Esophagus muscularis mucosa (tissue), 4 donors: ENCODE measurements at regions not wholly inside any gene's neighbourhood (a gene's known extent, or its start where the extent isn't known, plus 50 kb on each side); places are given as distances from the start of the nearest gene placed in this dataset.

ENCODE experiments used
- DNase-seq: peaks from one replicate; pipeline ENCODE4 v3.0.0-alpha.2; 2017; ENCODE audit errors: extremely low spot score
- H3K27ac ChIP-seq, 4 donors: fragments of 200-600 bp; sonication (generic); replicated peaks in 1 of 4; 1 replicate in 3 of 4; 2 replicates in 1 of 4; pipeline ENCODE4 v1.5.1; 2016 to 2019; ENCODE audit warnings: mild to moderate bottlenecking in 1 of 4
- H3K27me3 ChIP-seq, 4 donors: fragments of 200-600 bp; sonication (generic); one replicate each; pipeline versions ENCODE4 v1.5.1 to v1.6.0; 2016 to 2019
- H3K36me3 ChIP-seq, 4 donors: fragments of 200-600 bp; sonication (generic); one replicate each; pipeline ENCODE4 v1.5.1; 2016 to 2019
- H3K4me1 ChIP-seq, 4 donors: fragments of 200-600 bp; sonication (generic); one replicate each; pipeline ENCODE4 v1.5.1; 2016 to 2019
- H3K4me3 ChIP-seq, 4 donors: fragments of 200-600 bp; sonication (generic); 1 replicate in 2 of 4; 2 replicates in 2 of 4; pipeline ENCODE4 v1.5.1; 2016 to 2019; ENCODE audit warnings: mild to moderate bottlenecking in 4 of 4, moderate library complexity in 1 of 4
- H3K9me3 ChIP-seq, 4 donors: fragments of 200-600 bp; sonication (generic); 1 replicate in 3 of 4; 2 replicates in 1 of 4; pipeline ENCODE4 v1.5.1; 2016 to 2019
- EP300 ChIP-seq: sonication (generic); formaldehyde crosslinking; IDR thresholded peaks from one replicate; pipeline ENCODE4 v1.6.1; 2017; ENCODE audit warnings: antibody characterized with exemption
- POLR2A ChIP-seq: fragments of 450-650 bp; IDR thresholded peaks from one replicate; pipeline ENCODE4 v1.6.1; 2017; ENCODE audit warnings: antibody characterized with exemption, moderate library complexity, mild to moderate bottlenecking, low read depth
- POLR2AphosphoS5 ChIP-seq, 2 donors: sonication (generic); formaldehyde crosslinking; IDR thresholded peaks; one replicate each; pipeline ENCODE4 v1.6.1; 2017; ENCODE audit warnings: antibody characterized with exemption in 2 of 2
- WGBS: methylation state at CpG from one replicate; pipeline ENCODE4 v1.1.5; 2018; 5-methylcytosine and 5-hydroxymethylcytosine counted together
- intact Hi-C: fragments of 100-400 bp; cut with DNase I; formaldehyde crosslinking; loops from one replicate; pipeline ENCODE4 v1.15.1; 2023
- TF ChIP-seq, protein P1 (sequence below), 3 experiments: fragments of 200-600 bp in 2 of 3; fragments of 450-650 bp in 1 of 3; sonication (generic) in 2 of 3; IDR thresholded peaks; one replicate each; pipeline ENCODE4 v1.5.1; 2017 to 2019; ENCODE audit warnings: antibody characterized with exemption in 3 of 3, mild to moderate bottlenecking in 2 of 3, moderate library complexity in 1 of 3

DNA sequence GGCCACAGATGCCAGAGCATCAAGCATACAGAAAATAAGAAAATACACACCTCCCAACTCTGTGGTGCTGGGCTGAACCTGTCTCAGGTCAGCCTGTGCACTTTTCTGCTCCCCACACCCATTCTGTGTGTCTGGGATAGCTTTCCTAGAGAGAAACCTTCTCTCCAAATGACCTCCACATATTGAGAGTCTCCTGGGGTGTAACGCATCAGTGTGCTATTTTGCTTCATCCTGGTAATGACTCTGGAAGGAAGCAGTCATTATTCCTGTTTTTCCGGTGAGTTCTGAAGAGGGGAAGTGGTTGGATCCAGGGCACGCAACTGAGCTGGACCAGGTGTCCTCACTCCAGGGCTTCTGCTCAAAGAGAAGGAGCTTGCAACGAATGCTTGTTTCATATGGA, 73.2 kb upstream of the SH3PXD2B start:
- DNase-seq, result peak; percentile 78
- no peak overlapping the region for H3K4me3 ChIP-seq
- TF ChIP-seq EP300, result no peak
- TF ChIP-seq, protein P1, sequence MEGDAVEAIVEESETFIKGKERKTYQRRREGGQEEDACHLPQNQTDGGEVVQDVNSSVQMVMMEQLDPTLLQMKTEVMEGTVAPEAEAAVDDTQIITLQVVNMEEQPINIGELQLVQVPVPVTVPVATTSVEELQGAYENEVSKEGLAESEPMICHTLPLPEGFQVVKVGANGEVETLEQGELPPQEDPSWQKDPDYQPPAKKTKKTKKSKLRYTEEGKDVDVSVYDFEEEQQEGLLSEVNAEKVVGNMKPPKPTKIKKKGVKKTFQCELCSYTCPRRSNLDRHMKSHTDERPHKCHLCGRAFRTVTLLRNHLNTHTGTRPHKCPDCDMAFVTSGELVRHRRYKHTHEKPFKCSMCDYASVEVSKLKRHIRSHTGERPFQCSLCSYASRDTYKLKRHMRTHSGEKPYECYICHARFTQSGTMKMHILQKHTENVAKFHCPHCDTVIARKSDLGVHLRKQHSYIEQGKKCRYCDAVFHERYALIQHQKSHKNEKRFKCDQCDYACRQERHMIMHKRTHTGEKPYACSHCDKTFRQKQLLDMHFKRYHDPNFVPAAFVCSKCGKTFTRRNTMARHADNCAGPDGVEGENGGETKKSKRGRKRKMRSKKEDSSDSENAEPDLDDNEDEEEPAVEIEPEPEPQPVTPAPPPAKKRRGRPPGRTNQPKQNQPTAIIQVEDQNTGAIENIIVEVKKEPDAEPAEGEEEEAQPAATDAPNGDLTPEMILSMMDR (IDR thresholded peaks at IDR 0.05), result no peak
- TF ChIP-seq POLR2AphosphoS5 (IDR thresholded peaks at IDR 0.05), result no peak
- TF ChIP-seq POLR2A, result no peak
- intact Hi-C loops, result no loop called here
- H3K36me3 ChIP-seq, result no peaks in the 10 kb centered on the region
- peak overlapping the region; percentile 68 to 78 (median 72) for H3K27ac ChIP-seq
- 52% methylated on average over 4 of the region's 4 CpGs for WGBS
- peaks cover 17 to 74% (median 68%) of the 10 kb centered on the region in 4 donors for H3K4me1 ChIP-seq
- peaks cover 0 to under 1% (median 0%) of the 10 kb centered on the region in 4 donors for H3K9me3 ChIP-seq
- H3K27me3 ChIP-seq, result no peaks in the 10 kb centered on the region

DNA sequence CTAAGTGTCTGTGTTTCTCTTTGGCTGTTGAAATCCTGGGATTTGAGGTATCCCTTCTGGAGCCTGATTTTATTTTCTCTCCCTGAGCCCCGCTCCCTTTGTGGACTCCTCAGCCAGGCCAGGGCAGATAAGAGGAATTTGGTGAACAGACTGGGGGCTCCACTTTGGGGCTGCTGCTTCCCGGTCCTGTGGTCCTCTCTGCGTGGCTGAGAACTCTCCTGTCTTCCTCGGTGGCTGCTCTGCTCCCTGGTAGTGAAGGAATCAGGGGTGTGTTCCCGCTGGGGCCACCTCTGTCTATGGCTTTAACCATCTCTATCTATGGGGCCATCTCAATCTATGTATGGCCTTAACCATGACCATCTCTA, 71.7 kb upstream of the SH3PXD2B start:
- Histone ChIP-seq H3K4me3 (no peak overlapping the region), H3K4me1 (peaks cover 11 to 60% (median 56%) of the 10 kb centered on the region in 4 donors), H3K9me3 (peaks cover 0 to 16% (median 13%) of the 10 kb centered on the region in 4 donors), H3K36me3 (no peaks in the 10 kb centered on the region), H3K27me3 (no peaks in the 10 kb centered on the region), H3K27ac (peak overlapping the region; percentile 58 to 68 (median 65))
- intact Hi-C loops, result no loop called here
- peak; percentile 77 for DNase-seq
- WGBS, result 78% methylated on average over 5 of the region's 5 CpGs
- TF ChIP-seq POLR2A (no peak), POLR2AphosphoS5 (IDR thresholded peaks at IDR 0.05) (no peak)

- peak; percentile 3 for DNase-seq
- TF ChIP-seq POLR2AphosphoS5 (IDR thresholded peaks at IDR 0.05) (no peak), POLR2A (no peak), EP300 (no peak)
- TF ChIP-seq, protein P1 (IDR thresholded peaks at IDR 0.05), result no peak
- Histone ChIP-seq H3K27ac (peak overlapping the region; percentile 58 to 68 (median 65)), H3K4me1 (peaks cover 8 to 56% (median 52%) of the 10 kb centered on the region in 4 donors), H3K9me3 (peaks cover 0 to 17% (median 15%) of the 10 kb centered on the region in 4 donors), H3K27me3 (no peaks in the 10 kb centered on the region), H3K36me3 (no peaks in the 10 kb centered on the region), H3K4me3 (no peak overlapping the region)
- intact Hi-C loops, result no loop called here
- 69% methylated on average over 5 of the region's 5 CpGs for WGBS
Measured at GRCh38 chr5:172525307-172525995, 71.1 kb upstream of the SH3PXD2B start.

GRCh38 chr5:172524573-172525021, 70.3 kb upstream of the SH3PXD2B start:
- peaks cover 8 to 56% (median 52%) of the 10 kb centered on the region in 4 donors for H3K4me1 ChIP-seq
- TF ChIP-seq EP300, result no peak
- peak; percentile 65 to 77 for TF ChIP-seq POLR2AphosphoS5 (IDR thresholded peaks at IDR 0.05)
- H3K36me3 ChIP-seq, result no peaks in the 10 kb centered on the region
- no peak overlapping the region for H3K4me3 ChIP-seq
- peak overlapping the region; percentile 38 to 68 (median 65) for H3K27ac ChIP-seq
- no peaks in the 10 kb centered on the region for H3K27me3 ChIP-seq
- intact Hi-C loops, result no loop called here
- WGBS, result 45% methylated on average over 5 of the region's 6 CpGs
- peak; percentile 90 for DNase-seq
- H3K9me3 ChIP-seq, result peaks cover 0 to 24% (median 19%) of the 10 kb centered on the region in 4 donors

GRCh38 chr5:172523146-172523745, 68.9 kb upstream of the SH3PXD2B start:
- TF ChIP-seq EP300 (no peak), POLR2A (no peak), POLR2AphosphoS5 (IDR thresholded peaks at IDR 0.05) (no peak)
- TF ChIP-seq, protein P1 (IDR thresholded peaks at IDR 0.05), result no peak
- no peak overlapping the region for H3K27ac ChIP-seq
- peak; percentile 82 for DNase-seq
- peaks cover 7 to 53% (median 44%) of the 10 kb centered on the region in 4 donors for H3K4me1 ChIP-seq
- intact Hi-C loops, result no loop called here
- H3K4me3 ChIP-seq, result no peak overlapping the region
- H3K9me3 ChIP-seq, result peaks cover 0 to 31% (median 19%) of the 10 kb centered on the region in 4 donors
- H3K36me3 ChIP-seq, result no peaks in the 10 kb centered on the region
- 85% methylated on average over 6 of the region's 6 CpGs for WGBS
- no peaks in the 10 kb centered on the region for H3K27me3 ChIP-seq
